ENCODE measurements at regions not wholly inside any gene's neighbourhood (a gene's known extent, or its start where the extent isn't known, plus 50 kb on each side); places are given as distances from the start of the nearest gene placed in this dataset.

DNA sequence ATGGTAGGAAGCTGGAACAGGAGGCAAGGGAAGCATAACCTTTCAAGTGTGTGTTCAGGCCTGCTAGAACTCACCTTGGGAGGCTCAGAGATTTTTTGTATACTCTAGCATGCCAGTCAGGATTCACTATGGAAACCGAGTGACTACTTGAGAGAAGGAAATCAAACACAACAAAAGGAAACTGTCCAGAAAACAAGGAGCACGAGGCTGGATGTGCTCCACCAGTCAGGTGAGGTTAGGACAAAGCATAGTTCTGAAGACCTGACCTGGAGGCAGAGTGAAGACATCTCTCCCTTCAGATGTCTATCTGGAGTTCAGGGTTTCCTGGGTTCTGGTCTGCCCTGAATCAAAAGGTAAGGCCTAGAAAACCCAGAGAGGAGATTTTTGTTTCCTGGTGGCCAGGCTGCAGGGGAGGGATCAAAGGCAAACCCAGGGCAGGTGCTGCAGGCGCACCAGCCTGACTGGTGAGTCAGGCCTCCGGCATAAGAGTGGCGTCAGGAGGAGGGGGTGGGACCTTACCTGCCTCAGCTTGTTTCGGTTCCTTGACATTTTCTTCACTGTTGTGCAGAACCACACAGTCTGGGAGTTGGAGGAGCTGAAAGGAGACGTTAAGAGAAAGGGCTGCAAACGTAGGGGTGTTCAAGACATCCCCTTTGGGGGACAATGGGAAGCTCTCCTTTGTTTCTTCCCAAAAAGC is 52.2 kb upstream of the OSBPL11 start:
- TF ChIP-seq, protein P1, sequence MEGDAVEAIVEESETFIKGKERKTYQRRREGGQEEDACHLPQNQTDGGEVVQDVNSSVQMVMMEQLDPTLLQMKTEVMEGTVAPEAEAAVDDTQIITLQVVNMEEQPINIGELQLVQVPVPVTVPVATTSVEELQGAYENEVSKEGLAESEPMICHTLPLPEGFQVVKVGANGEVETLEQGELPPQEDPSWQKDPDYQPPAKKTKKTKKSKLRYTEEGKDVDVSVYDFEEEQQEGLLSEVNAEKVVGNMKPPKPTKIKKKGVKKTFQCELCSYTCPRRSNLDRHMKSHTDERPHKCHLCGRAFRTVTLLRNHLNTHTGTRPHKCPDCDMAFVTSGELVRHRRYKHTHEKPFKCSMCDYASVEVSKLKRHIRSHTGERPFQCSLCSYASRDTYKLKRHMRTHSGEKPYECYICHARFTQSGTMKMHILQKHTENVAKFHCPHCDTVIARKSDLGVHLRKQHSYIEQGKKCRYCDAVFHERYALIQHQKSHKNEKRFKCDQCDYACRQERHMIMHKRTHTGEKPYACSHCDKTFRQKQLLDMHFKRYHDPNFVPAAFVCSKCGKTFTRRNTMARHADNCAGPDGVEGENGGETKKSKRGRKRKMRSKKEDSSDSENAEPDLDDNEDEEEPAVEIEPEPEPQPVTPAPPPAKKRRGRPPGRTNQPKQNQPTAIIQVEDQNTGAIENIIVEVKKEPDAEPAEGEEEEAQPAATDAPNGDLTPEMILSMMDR (IDR thresholded peaks at IDR 0.05), result no peak
- TF ChIP-seq, protein P2, sequence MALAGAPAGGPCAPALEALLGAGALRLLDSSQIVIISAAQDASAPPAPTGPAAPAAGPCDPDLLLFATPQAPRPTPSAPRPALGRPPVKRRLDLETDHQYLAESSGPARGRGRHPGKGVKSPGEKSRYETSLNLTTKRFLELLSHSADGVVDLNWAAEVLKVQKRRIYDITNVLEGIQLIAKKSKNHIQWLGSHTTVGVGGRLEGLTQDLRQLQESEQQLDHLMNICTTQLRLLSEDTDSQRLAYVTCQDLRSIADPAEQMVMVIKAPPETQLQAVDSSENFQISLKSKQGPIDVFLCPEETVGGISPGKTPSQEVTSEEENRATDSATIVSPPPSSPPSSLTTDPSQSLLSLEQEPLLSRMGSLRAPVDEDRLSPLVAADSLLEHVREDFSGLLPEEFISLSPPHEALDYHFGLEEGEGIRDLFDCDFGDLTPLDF (CRISPR knock-in tag; IDR thresholded peaks at IDR 0.05), result no peak
- no peak for TF ChIP-seq ETV6 (CRISPR knock-in tag; IDR thresholded peaks at IDR 0.05)
- TF ChIP-seq, protein P3, sequence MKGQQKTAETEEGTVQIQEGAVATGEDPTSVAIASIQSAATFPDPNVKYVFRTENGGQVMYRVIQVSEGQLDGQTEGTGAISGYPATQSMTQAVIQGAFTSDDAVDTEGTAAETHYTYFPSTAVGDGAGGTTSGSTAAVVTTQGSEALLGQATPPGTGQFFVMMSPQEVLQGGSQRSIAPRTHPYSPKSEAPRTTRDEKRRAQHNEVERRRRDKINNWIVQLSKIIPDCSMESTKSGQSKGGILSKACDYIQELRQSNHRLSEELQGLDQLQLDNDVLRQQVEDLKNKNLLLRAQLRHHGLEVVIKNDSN (CRISPR knock-in tag; IDR thresholded peaks at IDR 0.05), result no peak
- TF ChIP-seq, protein P4, sequence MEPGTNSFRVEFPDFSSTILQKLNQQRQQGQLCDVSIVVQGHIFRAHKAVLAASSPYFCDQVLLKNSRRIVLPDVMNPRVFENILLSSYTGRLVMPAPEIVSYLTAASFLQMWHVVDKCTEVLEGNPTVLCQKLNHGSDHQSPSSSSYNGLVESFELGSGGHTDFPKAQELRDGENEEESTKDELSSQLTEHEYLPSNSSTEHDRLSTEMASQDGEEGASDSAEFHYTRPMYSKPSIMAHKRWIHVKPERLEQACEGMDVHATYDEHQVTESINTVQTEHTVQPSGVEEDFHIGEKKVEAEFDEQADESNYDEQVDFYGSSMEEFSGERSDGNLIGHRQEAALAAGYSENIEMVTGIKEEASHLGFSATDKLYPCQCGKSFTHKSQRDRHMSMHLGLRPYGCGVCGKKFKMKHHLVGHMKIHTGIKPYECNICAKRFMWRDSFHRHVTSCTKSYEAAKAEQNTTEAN (CRISPR knock-in tag; IDR thresholded peaks at IDR 0.05), result no peak
- no peak for TF ChIP-seq MYBL2 (CRISPR knock-in tag; IDR thresholded peaks at IDR 0.05)
- no peak for TF ChIP-seq ARID4B (CRISPR knock-in tag; IDR thresholded peaks at IDR 0.05; ENCODE audit: borderline replicate concordance)
- TF ChIP-seq MAX (CRISPR knock-in tag; IDR thresholded peaks at IDR 0.05), result no peak
- no peak for TF ChIP-seq KAT7 (CRISPR knock-in tag; IDR thresholded peaks at IDR 0.05; ENCODE audit: borderline replicate concordance)
